GM18517 (cell line): ENCODE measurements at regions not wholly inside any gene's neighbourhood (a gene's known extent, or its start where the extent isn't known, plus 50 kb on each side); places are given as distances from the start of the nearest gene placed in this dataset.

Experiments used
- ATAC-seq: cut with Tn5 transposase; IDR thresholded peaks from one replicate; pipeline ENCODE4 v1.9.1; 2021; ENCODE audit warnings: mild to moderate bottlenecking, moderate library complexity; ENCODE audit not compliant: unreplicated experiment

- ATAC-seq = no peak
Measured at GRCh38 chr5:27523629-27524028, 485.2 kb upstream of the CDH9 start.

GRCh38 chr5:27516437-27516836, 478.1 kb upstream of the CDH9 start:
- ATAC-seq = no peak

- no peak for ATAC-seq
Measured at GRCh38 chr5:27511061-27511460, 472.7 kb upstream of the CDH9 start.

GRCh38 chr5:27503813-27504212, 465.4 kb upstream of the CDH9 start:
- ATAC-seq = no peak

- ATAC-seq = no peak
Measured at GRCh38 chr5:27502236-27502635, 463.9 kb upstream of the CDH9 start.

GRCh38 chr5:27497491-27497890, 459.1 kb upstream of the CDH9 start:
- no peak for ATAC-seq

- no peak for ATAC-seq
Measured at GRCh38 chr5:27494887-27495286, 456.5 kb upstream of the CDH9 start.

DNA sequence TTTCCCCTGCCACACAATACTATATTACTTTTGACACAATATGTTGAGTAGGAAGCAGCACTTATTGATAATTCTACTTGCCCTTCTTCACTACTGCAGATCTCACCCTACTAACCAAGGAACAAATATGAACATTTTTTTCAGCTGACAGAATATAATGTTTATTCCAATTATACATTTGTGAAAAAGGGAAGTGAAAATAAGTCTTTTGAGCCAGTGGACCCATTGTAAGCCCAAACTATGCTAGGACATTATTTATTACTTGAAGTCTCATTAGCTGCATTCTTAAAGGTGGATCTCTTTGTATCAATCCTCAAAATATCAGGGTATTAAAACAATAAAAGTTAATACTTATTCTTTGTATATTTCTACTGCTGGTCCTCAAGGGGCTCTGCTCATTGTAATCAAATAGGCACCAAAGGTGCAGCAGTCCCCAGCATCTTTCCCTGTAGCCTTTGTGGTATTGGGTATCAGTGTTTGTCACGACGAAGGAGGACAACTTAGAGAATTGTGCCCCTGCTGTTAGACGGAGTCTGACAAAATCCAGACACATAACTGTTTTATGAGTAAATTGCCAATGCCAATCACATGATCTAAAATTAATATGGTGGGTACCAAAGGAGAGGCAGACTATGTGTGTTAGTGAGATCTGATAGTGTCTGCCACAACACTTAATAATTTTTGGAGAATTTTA, 453.5 kb upstream of the CDH9 start:
- no peak for ATAC-seq

DNA sequence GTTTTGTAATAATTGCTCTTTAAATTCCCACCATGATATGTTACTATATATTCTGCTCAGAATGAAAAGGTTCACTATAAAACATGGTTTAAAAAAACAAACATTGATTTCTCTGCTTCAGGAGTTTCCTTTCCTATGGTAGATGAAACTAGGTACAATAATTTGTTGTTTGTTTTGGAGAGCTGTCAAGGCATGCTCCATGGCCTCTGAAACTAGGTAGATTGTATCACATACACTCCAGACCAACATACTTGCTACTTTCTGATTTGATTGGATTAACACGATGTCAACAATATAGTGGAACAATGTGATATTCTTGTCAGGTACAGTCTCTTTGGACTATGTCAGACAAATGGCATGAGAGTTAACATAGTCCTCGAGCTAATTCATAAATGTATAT, 452.7 kb upstream of the CDH9 start:
- ATAC-seq = no peak

DNA sequence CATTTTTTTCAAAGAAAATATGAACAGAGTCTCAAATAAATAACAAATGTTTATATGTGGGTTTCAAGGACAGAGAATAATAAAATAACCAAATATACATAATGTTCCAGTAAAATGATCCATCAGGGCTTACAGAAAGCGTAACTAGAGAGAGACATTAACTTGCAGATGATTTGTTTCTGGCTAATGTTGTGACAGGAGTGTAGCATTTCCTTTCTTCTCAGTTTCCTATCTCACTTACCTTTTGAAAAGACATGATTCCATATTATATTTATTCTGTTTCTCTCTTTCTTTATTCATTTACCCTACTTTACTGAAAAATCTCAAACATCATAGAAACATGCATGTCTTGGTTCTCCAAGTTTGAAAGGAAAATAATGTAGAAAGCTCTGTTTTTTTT, 451.3 kb upstream of the CDH9 start:
- no peak for ATAC-seq

GRCh38 chr5:27482663-27483062, 444.3 kb upstream of the CDH9 start:
- ATAC-seq = no peak

- ATAC-seq = no peak
Measured at GRCh38 chr5:27479859-27480258, 441.5 kb upstream of the CDH9 start.

GRCh38 chr5:27477550-27477949, 439.2 kb upstream of the CDH9 start:
- no peak for ATAC-seq

GRCh38 chr5:27476356-27476988, 438.1 kb upstream of the CDH9 start:
- no peak for ATAC-seq

- ATAC-seq = no peak
Measured at GRCh38 chr5:27475063-27475462, 436.7 kb upstream of the CDH9 start.

GRCh38 chr5:27474395-27474794, 436.0 kb upstream of the CDH9 start:
- ATAC-seq = no peak

DNA sequence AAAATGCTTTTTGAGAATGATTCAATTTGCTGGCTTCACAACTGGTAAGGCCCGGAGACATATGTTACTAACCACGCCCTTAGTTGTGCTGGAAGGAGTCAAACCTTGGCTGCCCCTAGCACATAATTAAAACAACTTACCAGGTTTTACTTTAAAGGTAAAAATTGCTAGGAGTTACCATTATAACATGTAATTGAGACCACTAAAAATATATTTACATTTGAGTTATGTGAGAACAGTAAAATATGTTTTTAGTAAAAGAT, 435.6 kb upstream of the CDH9 start:
- no peak for ATAC-seq

DNA sequence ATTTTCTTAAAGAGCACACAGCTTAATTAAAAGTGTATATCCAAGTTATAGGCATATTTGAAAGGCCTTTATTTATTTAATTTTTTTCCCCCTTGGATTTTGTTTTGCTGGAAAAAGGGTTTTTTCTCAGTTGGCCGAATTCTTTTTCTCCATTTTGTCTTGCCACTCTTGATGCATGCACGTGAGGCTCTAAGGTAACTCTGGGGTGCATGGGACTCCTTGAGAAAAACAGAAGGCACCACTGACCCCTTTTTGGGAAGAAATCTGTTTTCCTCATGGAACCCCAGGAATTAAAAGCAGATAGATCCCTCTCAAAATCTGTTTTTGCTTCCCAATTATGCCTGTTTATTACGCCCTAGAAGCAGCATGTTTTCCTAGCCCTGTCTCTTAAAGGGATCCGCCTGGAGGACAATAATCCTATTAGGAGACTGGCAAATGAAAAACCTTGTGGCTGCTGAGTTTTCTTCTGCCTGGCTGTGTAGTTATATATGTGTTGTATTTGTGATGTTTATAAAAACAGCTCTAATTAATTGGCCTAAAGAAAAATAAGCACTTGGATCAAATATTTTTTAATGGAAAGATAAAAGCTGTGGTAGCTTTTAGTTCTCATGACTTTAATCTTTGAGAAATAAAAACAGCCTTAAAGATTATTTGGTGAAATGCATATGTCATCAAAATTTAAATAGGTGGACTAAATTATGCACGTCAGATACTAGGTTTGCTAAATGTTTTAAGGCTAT, 435.1 kb upstream of the CDH9 start:
- ATAC-seq = no peak

- ATAC-seq = no peak
Measured at GRCh38 chr5:27472871-27473270, 434.5 kb upstream of the CDH9 start.

DNA sequence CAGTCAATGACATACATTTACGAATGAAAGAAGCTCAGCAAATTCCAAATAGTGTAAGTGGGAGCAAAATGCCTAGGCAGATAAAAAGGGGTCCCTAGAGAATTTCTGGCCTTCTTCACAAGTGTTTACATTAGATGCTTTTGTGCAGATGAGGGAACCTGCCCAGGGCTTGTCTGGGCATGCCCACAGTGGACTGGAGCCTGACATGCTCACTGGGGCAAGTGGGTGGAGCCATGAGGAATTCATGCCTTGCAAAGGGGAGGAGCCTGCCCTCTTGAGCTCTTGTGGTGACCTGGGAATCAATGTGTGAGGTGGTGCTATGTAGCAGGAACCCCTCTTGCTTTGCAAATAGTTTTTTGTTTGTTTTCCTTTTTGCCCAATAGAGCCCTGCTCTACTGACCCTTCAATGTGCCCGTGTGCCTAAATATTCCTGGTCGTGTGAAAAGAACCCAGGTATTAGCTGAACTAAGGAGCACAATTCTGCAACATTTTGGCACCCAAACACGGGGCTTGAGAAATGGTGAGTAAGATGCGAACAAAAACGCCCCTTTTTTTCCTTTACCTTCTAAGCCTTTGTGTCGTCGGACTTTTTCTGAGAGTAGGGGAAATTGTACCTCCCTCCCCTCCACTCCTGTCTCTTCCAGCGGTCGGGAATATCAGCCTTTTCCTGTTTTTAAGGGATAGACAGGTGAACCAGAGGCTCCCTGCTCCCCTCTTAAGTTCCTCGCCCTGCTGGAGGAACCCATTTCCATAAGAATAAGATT, 433.8 kb upstream of the CDH9 start:
- peak; percentile 85 for ATAC-seq

DNA sequence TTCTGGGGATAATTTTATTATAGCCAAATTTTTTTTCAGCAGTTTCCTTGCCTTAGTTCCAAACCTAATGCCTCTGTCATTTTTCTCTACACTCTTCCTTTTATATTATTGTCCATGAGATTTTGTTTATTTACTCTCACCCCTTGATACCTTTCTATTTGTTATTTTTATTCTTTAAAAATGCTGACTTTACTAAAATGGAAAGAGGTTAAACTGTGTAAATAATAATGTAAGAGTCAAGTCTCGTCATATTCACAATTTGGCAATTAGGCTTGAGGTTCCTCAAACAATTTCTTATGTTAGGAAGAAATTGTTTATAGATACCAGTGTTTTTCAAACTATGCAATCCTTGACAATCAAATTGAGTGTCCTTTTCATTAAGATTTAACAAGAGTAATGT, 428.6 kb upstream of the CDH9 start:
- no peak for ATAC-seq

DNA sequence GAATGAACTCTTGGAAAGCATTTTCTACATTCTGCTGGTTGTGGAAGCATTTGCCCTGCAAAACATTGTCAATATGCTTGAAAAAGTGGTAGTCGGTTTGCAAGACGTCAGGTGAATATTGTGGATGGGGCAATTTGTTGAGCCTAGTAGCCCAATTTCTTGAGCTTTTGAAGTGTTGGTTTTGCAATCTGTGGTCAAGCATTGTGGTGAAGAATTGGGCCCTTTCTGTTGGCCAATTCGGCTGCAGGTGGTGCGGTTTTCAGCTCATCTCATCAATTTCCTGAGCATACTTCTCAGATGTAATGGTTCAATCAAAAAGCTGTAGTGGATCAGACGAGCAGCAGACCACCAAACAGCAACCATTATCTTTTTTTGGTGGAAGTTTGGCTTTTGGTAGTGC, 426.8 kb upstream of the CDH9 start:
- no peak for ATAC-seq
